HCT116 (cell line): ENCODE measurements at regions not wholly inside any gene's neighbourhood (a gene's known extent, or its start where the extent isn't known, plus 50 kb on each side); places are given as distances from the start of the nearest gene placed in this dataset.

ENCODE experiments used
- CTCF ChIP-seq, 3 experiments: fragments of 200-600 bp in 1 of 3; sonication (generic) in 1 of 3; IDR thresholded peaks in 2 of 3; conservative IDR thresholded peaks in 1 of 3; 2 replicates each; pipeline ENCODE4 v1.5.1; 2012 to 2017; ENCODE audit warnings: low read depth in 2 of 3, low read length in 2 of 3, antibody characterized with exemption in 1 of 3, borderline replicate concordance in 1 of 3, control low read depth in 1 of 3, mild to moderate bottlenecking in 1 of 3, mixed read lengths in 1 of 3, mixed run types in 1 of 3, moderate library complexity in 1 of 3; ENCODE audit not compliant: insufficient read depth in 1 of 3
- EZH2 ChIP-seq: fragments of 200-600 bp; sonication (generic); IDR thresholded peaks from 2 replicates; pipeline ENCODE4 v1.6.1; 2017; ENCODE audit warnings: antibody characterized with exemption, mixed run types
- EZH2phosphoT487 ChIP-seq: fragments of 200-600 bp; IDR thresholded peaks from 2 replicates; pipeline ENCODE4 v1.6.1; 2018; ENCODE audit warnings: antibody characterized with exemption, borderline replicate concordance
- JUND ChIP-seq: IDR thresholded peaks from 2 replicates; pipeline ENCODE4 v1.6.1; 2012
- MAX ChIP-seq: IDR thresholded peaks from 2 replicates; pipeline ENCODE4 v1.6.1; 2012
- POLR2A ChIP-seq: IDR thresholded peaks from 2 replicates; pipeline ENCODE4 v1.7.0; 2011; ENCODE audit warnings: borderline replicate concordance; ENCODE audit not compliant: insufficient read depth, insufficient read length; ENCODE audit errors: extremely low read depth
- RAD21 ChIP-seq: IDR thresholded peaks from 2 replicates; pipeline ENCODE4 v1.6.1; 2012; ENCODE audit warnings: low read depth, mild to moderate bottlenecking
- REST ChIP-seq: IDR thresholded peaks from 2 replicates; pipeline ENCODE4 v1.6.1; 2012; ENCODE audit warnings: low read depth
- TCF7L2 ChIP-seq: IDR thresholded peaks from 2 replicates; pipeline ENCODE4 v1.7.0; 2011; ENCODE audit warnings: borderline replicate concordance, inconsistent platforms; ENCODE audit not compliant: insufficient read depth, insufficient read length; ENCODE audit errors: extremely low read depth
- YY1 ChIP-seq: IDR thresholded peaks from 2 replicates; pipeline ENCODE4 v1.6.1; 2011; ENCODE audit warnings: low read length, low read depth, moderate library complexity, mild to moderate bottlenecking; ENCODE audit not compliant: insufficient replicate concordance; ENCODE audit errors: extremely low read depth
- ZBTB33 ChIP-seq: IDR thresholded peaks from 2 replicates; pipeline ENCODE4 v1.6.1; 2011; ENCODE audit warnings: mild to moderate bottlenecking, low read length, moderate library complexity; ENCODE audit not compliant: insufficient replicate concordance; ENCODE audit errors: extremely low read depth

- TF ChIP-seq REST (no peak), CTCF (IDR thresholded peaks at IDR 0.05 in 2 of 3, conservative IDR thresholded peaks at IDR 0.05 in 1 of 3; ENCODE audit: borderline replicate concordance in 1 of 3, insufficient read depth in 1 of 3, low read depth in 2 of 3, low read length in 2 of 3) (no peak), EZH2phosphoT487 (no peak), POLR2A (no peak), RAD21 (no peak), MAX (no peak), YY1 (no peak), EZH2 (no peak), ZBTB33 (no peak), TCF7L2 (no peak), JUND (no peak)
Observed at GRCh38 chr12:29893002-29893401, 109.3 kb upstream of the TMTC1 start.
